Lung (tissue), 11 donors: ENCODE measurements at regions not wholly inside any gene's neighbourhood (a gene's known extent, or its start where the extent isn't known, plus 50 kb on each side); places are given as distances from the start of the nearest gene placed in this dataset.

ENCODE experiments used
- ATAC-seq: fragments of 200-7000 bp; cut with Tn5 transposase; one replicate; pipeline ENCODE4 v1.9.1; 2020; ENCODE audit warnings: moderate number of reproducible peaks; ENCODE audit not compliant: insufficient read depth, low FRiP score
- DNase-seq, 3 donors: peaks; one replicate each; pipeline ENCODE4 v3.0.0-alpha.2; 2013 to 2017
- H3K27ac ChIP-seq, 2 donors: one replicate each; pipeline ENCODE4 v1.5.1; 2013; ENCODE audit warnings: mild to moderate bottlenecking in 2 of 2, moderate library complexity in 2 of 2, control low read depth in 1 of 2, inconsistent platforms in 1 of 2, low read depth in 1 of 2, low read length in 1 of 2
- H3K27me3 ChIP-seq, 3 donors: one replicate each; pipeline ENCODE4 v1.5.1; 2013; ENCODE audit warnings: low read length in 2 of 3; ENCODE audit not compliant: control insufficient read depth in 3 of 3, insufficient read depth in 3 of 3
- H3K36me3 ChIP-seq, 4 donors: one replicate each; pipeline ENCODE4 v1.5.1; 2013; ENCODE audit warnings: low read length in 4 of 4, mild to moderate bottlenecking in 1 of 4, moderate library complexity in 1 of 4; ENCODE audit not compliant: control insufficient read depth in 4 of 4, insufficient read depth in 4 of 4
- H3K4me1 ChIP-seq, 5 donors: one replicate each; pipeline ENCODE4 v1.5.1; 2013; ENCODE audit warnings: low read length in 5 of 5, mild to moderate bottlenecking in 2 of 5, moderate library complexity in 1 of 5; ENCODE audit not compliant: control insufficient read depth in 5 of 5, insufficient read depth in 5 of 5
- H3K4me3 ChIP-seq: one replicate; pipeline ENCODE4 v1.5.1; 2013; ENCODE audit warnings: mild to moderate bottlenecking, control low read depth, moderate library complexity
- H3K9ac ChIP-seq, 2 donors: one replicate each; pipeline ENCODE4 v1.5.1; 2013; ENCODE audit warnings: low read length in 2 of 2, control low read depth in 1 of 2; ENCODE audit not compliant: insufficient read depth in 1 of 2
- H3K9me3 ChIP-seq, 4 donors: one replicate each; pipeline ENCODE4 v1.5.1; 2013; ENCODE audit warnings: low read length in 3 of 4, mild to moderate bottlenecking in 1 of 4, moderate library complexity in 1 of 4; ENCODE audit not compliant: control insufficient read depth in 4 of 4, insufficient read depth in 3 of 4
- WGBS, 2 donors: extraction: QIAGEN DNeasy Blood & Tissue Kit; methylation state at CpG; one replicate each; pipeline ENCODE4 v1.1.7; 2013; 5-methylcytosine and 5-hydroxymethylcytosine counted together
- TF ChIP-seq, protein P1 (sequence below): IDR thresholded peaks from 2 replicates; pipeline ENCODE4 v1.5.1; 2012; ENCODE audit warnings: mild to moderate bottlenecking; ENCODE audit errors: control extremely low read depth, extremely low read depth
- donor health status: control.
- donor health status: control.
- donor health status: Bipolar disorder and iron deficiency.
- donor health status: healthy.
- donor health status: DM: yes; HTN: yes; CAD: no.

GRCh38 chrX:79511799-79512198 lies 144.7 kb upstream of the ITM2A start:
- no peak overlapping the region for H3K4me3 ChIP-seq
- TF ChIP-seq, protein P1, sequence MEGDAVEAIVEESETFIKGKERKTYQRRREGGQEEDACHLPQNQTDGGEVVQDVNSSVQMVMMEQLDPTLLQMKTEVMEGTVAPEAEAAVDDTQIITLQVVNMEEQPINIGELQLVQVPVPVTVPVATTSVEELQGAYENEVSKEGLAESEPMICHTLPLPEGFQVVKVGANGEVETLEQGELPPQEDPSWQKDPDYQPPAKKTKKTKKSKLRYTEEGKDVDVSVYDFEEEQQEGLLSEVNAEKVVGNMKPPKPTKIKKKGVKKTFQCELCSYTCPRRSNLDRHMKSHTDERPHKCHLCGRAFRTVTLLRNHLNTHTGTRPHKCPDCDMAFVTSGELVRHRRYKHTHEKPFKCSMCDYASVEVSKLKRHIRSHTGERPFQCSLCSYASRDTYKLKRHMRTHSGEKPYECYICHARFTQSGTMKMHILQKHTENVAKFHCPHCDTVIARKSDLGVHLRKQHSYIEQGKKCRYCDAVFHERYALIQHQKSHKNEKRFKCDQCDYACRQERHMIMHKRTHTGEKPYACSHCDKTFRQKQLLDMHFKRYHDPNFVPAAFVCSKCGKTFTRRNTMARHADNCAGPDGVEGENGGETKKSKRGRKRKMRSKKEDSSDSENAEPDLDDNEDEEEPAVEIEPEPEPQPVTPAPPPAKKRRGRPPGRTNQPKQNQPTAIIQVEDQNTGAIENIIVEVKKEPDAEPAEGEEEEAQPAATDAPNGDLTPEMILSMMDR: no peak
- H3K27me3 ChIP-seq: no peaks in the 10 kb centered on the region
- H3K9ac ChIP-seq: no peak overlapping the region
- no peak for ATAC-seq
- WGBS, 2 donors: 51 to 95% methylated on average over 1 of the region's 1 CpG
- no peak overlapping the region for H3K27ac ChIP-seq
- H3K36me3 ChIP-seq: no peaks in the 10 kb centered on the region
- H3K9me3 ChIP-seq: peaks cover 0 to 1% (median 0%) of the 10 kb centered on the region in 4 donors
- no peaks in the 10 kb centered on the region for H3K4me1 ChIP-seq
- no peak for DNase-seq

GRCh38 chrX:79506001-79506400 lies 138.9 kb upstream of the ITM2A start:
- Histone ChIP-seq H3K9ac (no peak overlapping the region), H3K4me1 (no peaks in the 10 kb centered on the region), H3K36me3 (no peaks in the 10 kb centered on the region), H3K27me3 (no peaks in the 10 kb centered on the region), H3K27ac (no peak overlapping the region), H3K4me3 (no peak overlapping the region), H3K9me3 (peaks cover 0 to 13% (median 3%) of the 10 kb centered on the region in 4 donors)
- DNase-seq: no peak
- WGBS, 2 donors: 47 to 74% methylated on average over 3 of the region's 3 CpGs
- no peak for ATAC-seq
- TF ChIP-seq, protein P1: no peak

DNA sequence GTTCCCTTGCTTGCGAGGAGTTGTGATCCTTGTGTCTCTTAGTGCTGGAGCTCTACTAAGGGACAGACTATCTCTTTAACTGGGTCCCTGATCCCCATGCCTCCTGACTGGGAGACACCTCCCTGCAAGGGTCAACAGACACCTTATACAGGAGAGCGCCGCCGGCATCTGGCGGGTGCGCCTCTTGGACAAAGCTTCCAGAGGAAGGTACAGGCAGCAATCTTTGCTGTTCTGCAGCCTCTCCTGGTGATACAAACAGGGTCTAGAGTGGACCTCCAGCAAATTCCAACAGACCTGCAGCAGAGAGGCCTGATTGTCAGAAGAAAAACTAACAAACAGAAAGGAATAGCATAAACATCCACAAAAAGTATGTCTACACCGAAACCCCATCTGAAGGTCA lies 115.6 kb upstream of the ITM2A start:
- Histone ChIP-seq H3K9ac (no peak overlapping the region), H3K4me1 (no peaks in the 10 kb centered on the region), H3K36me3 (no peaks in the 10 kb centered on the region), H3K27me3 (no peaks in the 10 kb centered on the region), H3K4me3 (no peak overlapping the region), H3K27ac (no peak overlapping the region), H3K9me3 (peaks cover 0 to 4% (median 0%) of the 10 kb centered on the region in 4 donors)
- TF ChIP-seq, protein P1: no peak
- 83 to 97% methylated on average over 7 of the region's 7 CpGs for WGBS, 2 donors
- no peak for DNase-seq
- no peak for ATAC-seq

- Histone ChIP-seq H3K9ac (no peak overlapping the region), H3K27ac (no peak overlapping the region), H3K4me1 (no peaks in the 10 kb centered on the region), H3K9me3 (peaks cover 0 to 4% (median 0%) of the 10 kb centered on the region in 4 donors), H3K4me3 (no peak overlapping the region), H3K27me3 (no peaks in the 10 kb centered on the region), H3K36me3 (no peaks in the 10 kb centered on the region)
- 54 to 78% methylated on average over 3 of the region's 3 CpGs for WGBS, 2 donors
- ATAC-seq (no peak), DNase-seq (peak in 2 of 3 donors; percentile 0)
- TF ChIP-seq, protein P1: no peak
Measured at GRCh38 chrX:79477691-79478090, 110.6 kb upstream of the ITM2A start.
